BE2C (cell line): ENCODE measurements at regions not wholly inside any gene's neighbourhood (a gene's known extent, or its start where the extent isn't known, plus 50 kb on each side); places are given as distances from the start of the nearest gene placed in this dataset.
"Not testable (repeated sequence)": the region's sequence is repeated elsewhere in the genome, so short reads cannot be mapped to it uniquely, and the experiment has no call there.

Source experiments
- DNase-seq: peaks from one replicate; pipeline ENCODE4 v3.0.0-alpha.2; 2020
- H3K27me3 ChIP-seq: fragments of 250-450 bp; sonication (Bioruptor Pico); 2 replicates; pipeline ENCODE4 v1.5.1; 2020; ENCODE audit warnings: mild to moderate bottlenecking
- H3K36me3 ChIP-seq: fragments of 250-450 bp; sonication (Bioruptor Pico); 2 replicates; pipeline ENCODE4 v1.5.1; 2020; ENCODE audit warnings: mild to moderate bottlenecking
- H3K4me1 ChIP-seq: fragments of 250-450 bp; sonication (Bioruptor Pico); 2 replicates; pipeline ENCODE4 v1.5.1; 2020
- H3K4me3 ChIP-seq: 2 replicates; pipeline ENCODE4 v1.5.1; 2011; ENCODE audit warnings: low read depth, low read length
- H3K9me3 ChIP-seq: fragments of 250-450 bp; sonication (Bioruptor Pico); 2 replicates; pipeline ENCODE4 v1.5.1; 2020
- CTCF ChIP-seq: IDR thresholded peaks from 2 replicates; pipeline ENCODE4 v1.5.1; 2012; ENCODE audit warnings: mild to moderate bottlenecking, low read depth, low read length

- DNase-seq, result no peak
- no peak overlapping the region for H3K4me3 ChIP-seq
- no peaks in the 10 kb centered on the region for H3K27me3 ChIP-seq
- H3K4me1 ChIP-seq, result no peaks in the 10 kb centered on the region; the same call in 1 of the 2 replicates
- H3K9me3 ChIP-seq, result no peaks in the 10 kb centered on the region
- TF ChIP-seq CTCF, result no peak
- H3K36me3 ChIP-seq, result no peaks in the 10 kb centered on the region
Measured at GRCh38 chrX:113512700-113513395, 672.2 kb upstream of the AMOT start.

- no peaks in the 10 kb centered on the region for H3K9me3 ChIP-seq
- no peaks in the 10 kb centered on the region for H3K36me3 ChIP-seq
- H3K4me1 ChIP-seq, result no peaks in the 10 kb centered on the region; the same call in 1 of the 2 replicates
- no peak for DNase-seq
- H3K4me3 ChIP-seq, result no peak overlapping the region
- no peak for TF ChIP-seq CTCF
- H3K27me3 ChIP-seq, result no peaks in the 10 kb centered on the region
Measured at GRCh38 chrX:113510586-113510985, 670.0 kb upstream of the AMOT start.

- Histone ChIP-seq H3K4me1 (no peaks in the 10 kb centered on the region), H3K4me3 (no peak overlapping the region), H3K36me3 (no peaks in the 10 kb centered on the region), H3K9me3 (no peaks in the 10 kb centered on the region), H3K27me3 (no peaks in the 10 kb centered on the region)
- TF ChIP-seq CTCF, result no peak
- no peak for DNase-seq
Measured at GRCh38 chrX:113492895-113493294, 652.3 kb upstream of the AMOT start.

GRCh38 chrX:113473418-113473817, 632.8 kb upstream of the AMOT start:
- no peaks in the 10 kb centered on the region for H3K36me3 ChIP-seq
- no peak for TF ChIP-seq CTCF
- no peak overlapping the region for H3K4me3 ChIP-seq
- no peaks in the 10 kb centered on the region for H3K27me3 ChIP-seq
- H3K4me1 ChIP-seq, result no peaks in the 10 kb centered on the region
- no peak for DNase-seq
- no peaks in the 10 kb centered on the region for H3K9me3 ChIP-seq

- H3K9me3 ChIP-seq, H3K27me3 ChIP-seq, H3K4me3 ChIP-seq, DNase-seq, H3K36me3 ChIP-seq, H3K4me1 ChIP-seq: not testable (repeated sequence)
Measured at GRCh38 chrX:113473015-113473414, 632.4 kb upstream of the AMOT start.

DNA sequence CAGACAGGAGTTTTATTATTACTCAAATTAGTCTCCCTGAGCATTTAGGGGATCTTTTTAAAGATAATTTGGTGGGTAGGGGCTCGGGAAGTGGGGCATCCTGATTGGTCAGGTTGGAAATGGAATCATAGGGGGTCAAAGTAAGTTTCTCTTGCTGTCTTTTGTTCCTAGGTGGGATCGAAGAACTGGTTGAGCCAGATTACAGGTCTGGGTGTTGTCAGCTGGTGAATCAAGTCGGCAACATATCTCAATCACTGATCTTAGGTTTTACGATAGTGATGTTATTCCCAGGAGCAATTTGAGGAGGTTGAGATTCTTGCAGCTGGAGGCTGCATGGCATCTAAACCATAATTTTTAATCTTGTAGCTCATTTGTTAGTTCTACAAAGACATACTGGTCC, 629.5 kb upstream of the AMOT start:
- Histone ChIP-seq H3K27me3 (no peaks in the 10 kb centered on the region), H3K36me3 (no peaks in the 10 kb centered on the region), H3K4me1 (no peaks in the 10 kb centered on the region), H3K4me3 (no peak overlapping the region), H3K9me3 (no peaks in the 10 kb centered on the region)
- no peak for DNase-seq
- no peak for TF ChIP-seq CTCF
